Naive thymus-derived CD4-positive, alpha-beta T cell (primary cell): ENCODE measurements at regions not wholly inside any gene's neighbourhood (a gene's known extent, or its start where the extent isn't known, plus 50 kb on each side); places are given as distances from the start of the nearest gene placed in this dataset.
A peak's percentile ranks its signal among the peaks of the same experiment; 100 is the strongest.

Experiments
- ATAC-seq: fragments of 150-1000 bp; cut with Tn5 transposase; 2 replicates; pipeline ENCODE4 v1.10.0; 2021; ENCODE audit warnings: mild to moderate bottlenecking, moderate library complexity
- CTCF ChIA-PET: fragments of 350-600 bp; sonication (Branson Sonifier 250); formaldehyde crosslinking; loops from one replicate; lab custom pipeline; 2021; ENCODE audit warnings: antibody characterized with exemption; lab: Charles Lee
- POLR2A ChIA-PET: fragments of 350-600 bp; sonication (Branson Sonifier 250); formaldehyde crosslinking; loops from one replicate; lab custom pipeline; 2021; ENCODE audit warnings: antibody characterized with exemption, inconsistent platforms; lab: Charles Lee
- DNase-seq, 9 donors: peaks; one replicate each; pipeline versions ENCODE4 v3.0.0 to v3.0.0-alpha.2; 2020 to 2022; ENCODE audit warnings: mixed read lengths in 1 of 9
- H3K27ac ChIP-seq: one replicate; pipeline ENCODE4 v1.7.0; 2013; ENCODE audit warnings: mild to moderate bottlenecking, low read depth, low read length, moderate library complexity
- H3K27me3 ChIP-seq, 2 donors: one replicate each; pipeline ENCODE4 v1.7.0; 2013; ENCODE audit warnings: low read length in 2 of 2, mild to moderate bottlenecking in 2 of 2, moderate library complexity in 2 of 2; ENCODE audit not compliant: control insufficient read depth in 2 of 2, insufficient read depth in 2 of 2
- H3K36me3 ChIP-seq, 3 experiments: 1 replicate in 2 of 3; 2 replicates in 1 of 3; pipeline ENCODE4 v1.7.0; 2013; ENCODE audit warnings: low read length in 3 of 3, mild to moderate bottlenecking in 3 of 3, moderate library complexity in 1 of 3; ENCODE audit not compliant: insufficient read depth in 3 of 3, control insufficient read depth in 2 of 3
- H3K4me1 ChIP-seq, 2 donors: one replicate each; pipeline ENCODE4 v1.7.0; 2013; ENCODE audit warnings: low read length in 2 of 2, mild to moderate bottlenecking in 2 of 2, moderate library complexity in 1 of 2; ENCODE audit not compliant: control insufficient read depth in 2 of 2, insufficient read depth in 2 of 2
- H3K4me3 ChIP-seq: 2 replicates; pipeline ENCODE4 v1.7.0; 2013; ENCODE audit warnings: mild to moderate bottlenecking, low read length
- H3K9me3 ChIP-seq, 3 experiments: 1 replicate in 2 of 3; 2 replicates in 1 of 3; pipeline ENCODE4 v1.7.0; 2013; ENCODE audit warnings: low read length in 3 of 3; ENCODE audit not compliant: control insufficient read depth in 2 of 3
- H3K27ac Mint-ChIP-seq, 9 donors: one replicate each; pipeline ENCODE4 v1.8.0; 2020 to 2022; ENCODE audit warnings: mixed read lengths in 9 of 9, mild to moderate bottlenecking in 8 of 9, moderate library complexity in 5 of 9, inconsistent platforms in 2 of 9
- H3K27me3 Mint-ChIP-seq, 5 donors: one replicate each; pipeline ENCODE4 v1.8.0; 2021 to 2022; ENCODE audit warnings: mixed read lengths in 5 of 5, mild to moderate bottlenecking in 1 of 5
- H3K36me3 Mint-ChIP-seq, 5 donors: one replicate each; pipeline ENCODE4 v1.8.0; 2020 to 2022; ENCODE audit warnings: mixed read lengths in 5 of 5, mild to moderate bottlenecking in 3 of 5, inconsistent platforms in 1 of 5
- H3K4me1 Mint-ChIP-seq, 7 donors: one replicate each; pipeline ENCODE4 v1.8.0; 2020 to 2022; ENCODE audit warnings: mixed read lengths in 7 of 7, mild to moderate bottlenecking in 3 of 7, inconsistent platforms in 1 of 7
- H3K4me3 Mint-ChIP-seq, 10 donors: one replicate each; pipeline ENCODE4 v1.8.0; 2020 to 2022; ENCODE audit warnings: mild to moderate bottlenecking in 10 of 10, mixed read lengths in 10 of 10, moderate library complexity in 6 of 10, inconsistent platforms in 2 of 10
- H3K9me3 Mint-ChIP-seq, 11 donors: one replicate each; pipeline ENCODE4 v1.8.0; 2020 to 2022; ENCODE audit warnings: mixed read lengths in 11 of 11, mild to moderate bottlenecking in 4 of 11, inconsistent platforms in 1 of 11, moderate library complexity in 1 of 11
- intact Hi-C, 2 donors: fragments of 100-400 bp; cut with micrococcal nuclease; formaldehyde crosslinking; loops; one replicate each; pipeline ENCODE4 v1.15.1; 2023

DNA sequence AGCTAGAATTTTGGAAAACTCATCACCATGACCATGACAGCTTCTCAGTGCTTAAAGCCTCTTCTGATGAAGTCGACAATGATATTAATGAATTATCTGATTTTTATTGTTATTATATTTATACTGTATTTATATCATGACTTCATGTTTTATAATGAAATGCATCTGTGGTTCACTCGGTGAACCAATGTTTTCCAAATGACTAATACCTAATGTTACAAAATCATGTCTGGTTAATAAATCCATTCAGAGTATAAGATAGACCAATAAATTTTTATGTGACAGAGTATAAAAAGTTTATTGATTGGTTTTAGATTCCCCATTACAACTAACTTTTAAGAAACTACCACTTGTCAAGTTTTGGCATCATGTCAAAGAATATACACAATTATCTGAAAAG, 416.5 kb downstream of the MLLT3 start:
- no peak overlapping the region for H3K27ac ChIP-seq
- H3K27me3 ChIP-seq = no peaks in the 10 kb centered on the region
- POLR2A ChIA-PET = no interaction called here
- no peaks in the 10 kb centered on the region for H3K36me3 ChIP-seq
- H3K4me1 ChIP-seq = peaks cover 17 to 38% of the 10 kb centered on the region in 2 donors
- H3K4me3 ChIP-seq = no peak overlapping the region
- no peaks in the 10 kb centered on the region for H3K27me3 Mint-ChIP-seq
- peaks cover 0 to 7% (median 0%) of the 10 kb centered on the region in 11 donors for H3K9me3 Mint-ChIP-seq
- ATAC-seq (no peak), DNase-seq (no peak)
- intact Hi-C loops = loop anchor here (5.0 kb wide), 5 partner anchors 36 to 279 kb away; no protein-coding TSS in a partner anchor
- H3K4me3 Mint-ChIP-seq = no peak overlapping the region
- no peak overlapping the region for H3K27ac Mint-ChIP-seq
- H3K4me1 Mint-ChIP-seq = peaks cover 39 to 62% (median 55%) of the 10 kb centered on the region in 7 donors
- H3K9me3 ChIP-seq = no peaks in the 10 kb centered on the region
- CTCF ChIA-PET = no interaction called here
- H3K36me3 Mint-ChIP-seq = peaks cover 0 to 28% (median 3%) of the 10 kb centered on the region in 5 donors

DNA sequence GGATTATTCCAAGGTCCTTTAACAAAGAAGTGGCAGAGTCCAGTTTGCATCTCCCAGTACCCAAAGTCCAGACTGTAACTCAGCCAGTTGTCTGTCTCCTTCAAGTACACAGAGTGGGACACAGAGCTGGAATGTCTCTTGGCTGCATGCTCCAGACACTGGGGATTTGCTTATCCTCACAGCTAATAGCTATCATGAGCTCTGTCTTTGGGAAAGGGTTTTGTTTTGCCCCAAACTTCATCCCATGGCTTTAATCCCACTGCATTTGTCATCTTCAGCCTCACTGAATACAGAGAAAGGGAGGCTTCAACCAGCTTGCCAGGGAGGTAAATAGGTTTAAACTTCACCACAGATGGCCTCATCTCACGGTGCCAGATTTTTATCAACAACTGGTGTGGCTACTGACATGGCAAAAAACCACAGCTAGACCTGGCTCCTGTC, 412.2 kb upstream of the SLC24A2 start:
- intact Hi-C loops = no loop called here
- Mint-ChIP-seq H3K4me1 (peaks cover 10 to 42% (median 32%) of the 10 kb centered on the region in 7 donors), H3K4me3 (peak overlapping the region in 1 of 10 donors; percentile 28), H3K9me3 (peaks cover 0 to 14% (median 3%) of the 10 kb centered on the region in 11 donors), H3K27me3 (no peaks in the 10 kb centered on the region), H3K27ac (peak overlapping the region in 3 of 9 donors; percentile 29 to 75 (median 44)), H3K36me3 (peaks cover 0 to 31% (median 3%) of the 10 kb centered on the region in 5 donors)
- DNase-seq (no peak), ATAC-seq (no peak)
- Histone ChIP-seq H3K9me3 (peaks cover 0 to 3% (median 0%) of the 10 kb centered on the region in 3 experiments), H3K27ac (no peak overlapping the region), H3K4me3 (no peak overlapping the region), H3K4me1 (peaks cover 0 to 17% of the 10 kb centered on the region in 2 donors), H3K27me3 (no peaks in the 10 kb centered on the region), H3K36me3 (no peaks in the 10 kb centered on the region)
- CTCF ChIA-PET = interaction anchor here (1.0 to 1.1 kb wide), 3 partner anchors 10 to 13 kb away, joined by 3 to 5 read pairs (median 3); no protein-coding TSS in a partner anchor
- POLR2A ChIA-PET = interaction anchor here (1.7 kb wide), 1 partner anchor 7 kb away, joined by 3 read pairs; no protein-coding TSS in a partner anchor

DNA sequence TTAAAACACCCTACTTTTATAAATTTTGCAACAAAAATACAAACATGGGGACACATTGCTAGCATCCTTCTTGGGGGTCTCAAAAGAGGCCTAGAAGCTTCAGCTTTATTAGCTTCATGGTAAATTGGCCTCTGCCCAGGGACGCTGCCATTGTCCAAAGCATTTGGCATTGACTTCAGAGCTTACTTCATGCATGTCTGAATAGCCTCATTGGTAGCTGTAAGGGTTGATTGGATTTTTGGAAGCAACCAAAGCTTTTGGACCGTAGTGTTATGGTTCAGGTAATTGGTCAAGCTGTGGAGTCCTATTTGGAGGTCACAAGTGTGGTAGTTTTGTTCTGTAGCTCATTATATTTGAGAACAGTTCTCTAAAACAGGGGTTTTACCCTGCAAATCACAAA, 411.7 kb upstream of the SLC24A2 start:
- no peak for DNase-seq
- Histone ChIP-seq H3K4me1 (peaks cover 0 to 17% of the 10 kb centered on the region in 2 donors), H3K27me3 (no peaks in the 10 kb centered on the region), H3K27ac (no peak overlapping the region), H3K4me3 (no peak overlapping the region), H3K9me3 (peaks cover 0 to 4% (median 0%) of the 10 kb centered on the region in 3 experiments), H3K36me3 (no peaks in the 10 kb centered on the region)
- no peak for ATAC-seq
- CTCF ChIA-PET = interaction anchor here (1.0 to 1.1 kb wide), 3 partner anchors 10 to 14 kb away, joined by 3 to 5 read pairs (median 3); no protein-coding TSS in a partner anchor
- intact Hi-C loops = no loop called here
- Mint-ChIP-seq H3K27me3 (no peaks in the 10 kb centered on the region), H3K4me1 (peaks cover 10 to 42% (median 32%) of the 10 kb centered on the region in 7 donors), H3K27ac (no peak overlapping the region), H3K36me3 (peaks cover 0 to 33% (median 3%) of the 10 kb centered on the region in 5 donors), H3K4me3 (no peak overlapping the region), H3K9me3 (peaks cover 0 to 14% (median 4%) of the 10 kb centered on the region in 11 donors)
- POLR2A ChIA-PET = interaction anchor here (1.7 kb wide), 1 partner anchor 8 kb away, joined by 3 read pairs; no protein-coding TSS in a partner anchor

DNA sequence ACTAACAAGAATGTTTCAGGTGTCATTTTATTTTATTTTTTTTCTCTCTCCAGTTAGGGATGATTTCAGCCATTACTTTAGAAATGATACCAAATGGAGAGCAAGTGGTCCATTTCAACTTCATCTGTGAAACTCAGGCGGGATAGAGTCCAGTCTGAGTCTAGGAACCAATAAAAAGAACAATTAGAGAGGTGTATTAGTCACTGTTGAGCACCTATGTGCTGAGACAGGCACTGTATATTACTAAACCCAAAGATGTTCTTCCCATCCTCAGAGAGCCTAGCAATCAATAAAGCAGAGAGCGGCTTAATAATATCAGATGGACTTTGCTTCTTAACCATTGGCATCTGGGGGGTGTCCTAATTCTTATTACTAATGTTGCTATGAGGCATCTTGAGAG, 410.3 kb upstream of the SLC24A2 start:
- ATAC-seq (no peak), DNase-seq (no peak)
- no peaks in the 10 kb centered on the region for H3K36me3 ChIP-seq
- H3K27ac ChIP-seq = no peak overlapping the region
- Mint-ChIP-seq H3K36me3 (peaks cover 0 to 34% (median 3%) of the 10 kb centered on the region in 5 donors), H3K4me3 (no peak overlapping the region), H3K9me3 (peaks cover 0 to 20% (median 10%) of the 10 kb centered on the region in 11 donors), H3K27ac (no peak overlapping the region), H3K4me1 (peaks cover 10 to 42% (median 32%) of the 10 kb centered on the region in 7 donors), H3K27me3 (no peaks in the 10 kb centered on the region)
- POLR2A ChIA-PET = interaction anchor here (0.6 to 1.7 kb wide), 2 partner anchors 9 to 147 kb away, joined by 3 read pairs; no protein-coding TSS in a partner anchor
- H3K27me3 ChIP-seq = no peaks in the 10 kb centered on the region
- intact Hi-C loops = no loop called here
- no peak overlapping the region for H3K4me3 ChIP-seq
- H3K9me3 ChIP-seq = peaks cover 0 to 4% (median 0%) of the 10 kb centered on the region in 3 experiments
- CTCF ChIA-PET = no interaction called here
- peaks cover 0 to 17% of the 10 kb centered on the region in 2 donors for H3K4me1 ChIP-seq

DNA sequence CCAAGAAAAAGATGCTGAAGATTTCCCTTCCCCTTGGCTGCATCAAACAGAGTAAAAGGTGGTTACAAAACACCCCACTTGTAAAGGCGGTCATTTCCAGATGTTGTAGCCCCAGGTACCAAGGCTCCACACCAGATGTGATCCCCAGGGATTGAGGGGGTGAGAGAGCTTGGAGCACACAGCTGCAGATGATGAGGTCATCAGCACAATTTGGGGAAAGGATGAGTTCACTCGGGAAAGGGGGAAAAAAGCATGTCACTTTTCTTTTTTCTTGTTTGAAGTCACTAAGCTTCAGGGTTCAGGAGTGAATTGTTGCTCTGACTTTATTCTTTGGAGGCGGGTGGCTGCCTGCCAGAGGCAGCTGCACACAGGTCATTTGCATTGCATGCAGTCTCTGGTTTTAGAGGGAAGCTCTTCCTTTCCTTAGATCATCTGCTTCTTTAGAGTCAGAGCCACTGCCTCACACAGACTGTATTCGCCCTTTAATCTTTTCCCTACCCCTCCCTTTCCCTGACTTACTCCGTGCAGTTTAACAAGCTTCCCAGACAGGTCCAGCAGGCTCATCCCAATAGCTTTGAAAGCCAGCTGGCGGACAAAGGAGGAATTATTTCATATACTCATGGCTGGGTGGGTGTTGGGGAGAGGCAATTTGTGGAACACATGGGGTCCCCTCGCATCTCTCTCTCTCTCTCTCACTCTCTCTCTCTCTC, 409.3 kb upstream of the SLC24A2 start:
- H3K36me3 Mint-ChIP-seq = peaks cover 0 to 30% (median 3%) of the 10 kb centered on the region in 5 donors
- H3K9me3 Mint-ChIP-seq = peaks cover 0 to 23% (median 10%) of the 10 kb centered on the region in 11 donors
- H3K27me3 Mint-ChIP-seq = no peaks in the 10 kb centered on the region
- intact Hi-C loops = loop anchor here in 1 of 2 donors (1.0 kb wide), 1 partner anchor 11 kb away; no protein-coding TSS in a partner anchor
- H3K4me1 Mint-ChIP-seq = peaks cover 10 to 39% (median 32%) of the 10 kb centered on the region in 7 donors
- POLR2A ChIA-PET = interaction anchor here (0.6 to 0.9 kb wide), 2 partner anchors 135 to 743 kb away, joined by 3 read pairs; no protein-coding TSS in a partner anchor
- Histone ChIP-seq H3K27ac (no peak overlapping the region), H3K27me3 (no peaks in the 10 kb centered on the region), H3K4me3 (no peak overlapping the region), H3K9me3 (peaks cover 0 to 4% (median 0%) of the 10 kb centered on the region in 3 experiments), H3K4me1 (peaks cover 0 to 17% of the 10 kb centered on the region in 2 donors), H3K36me3 (no peaks in the 10 kb centered on the region)
- CTCF ChIA-PET = interaction anchor here (0.6 kb wide), 1 partner anchor 41 kb away, joined by 4 read pairs; no protein-coding TSS in a partner anchor
- H3K4me3 Mint-ChIP-seq = peak overlapping the region in 3 of 10 donors; percentile 6 to 59 (median 51)
- peak overlapping the region in 4 of 9 donors; percentile 17 to 54 (median 26) for H3K27ac Mint-ChIP-seq
- DNase-seq = peak in 3 of 9 donors; percentile 3 to 27 (median 5)
- ATAC-seq = no peak

DNA sequence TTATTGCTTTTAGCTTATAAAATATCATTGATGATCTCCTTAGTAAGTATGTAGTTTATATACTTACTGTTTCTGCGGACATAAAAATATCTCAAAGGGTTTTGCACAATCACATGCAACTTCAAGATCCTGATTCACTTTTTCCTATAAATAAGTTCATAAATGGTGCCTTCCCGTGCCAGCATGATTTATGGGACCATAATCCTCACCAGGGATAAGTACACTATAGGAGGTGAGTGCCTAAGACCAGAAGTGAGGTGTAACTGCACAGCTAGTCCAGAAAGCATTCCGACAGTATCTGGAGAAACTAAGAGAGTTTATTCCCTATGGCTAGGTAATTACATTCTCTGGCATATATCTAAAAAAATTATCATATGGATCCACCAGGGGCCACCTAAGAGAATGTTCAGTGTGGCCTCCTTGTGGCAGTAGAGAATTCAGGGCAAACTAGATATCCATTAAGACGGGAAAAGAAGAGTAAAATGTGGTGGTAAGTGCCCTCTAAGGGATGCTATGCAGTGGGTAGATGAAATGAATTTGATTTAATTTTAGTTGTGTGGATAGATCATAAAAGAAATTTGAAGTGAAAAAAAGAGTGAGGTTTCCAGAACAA, 402.5 kb upstream of the SLC24A2 start:
- ChIA-PET CTCF (interaction anchor here (1.5 kb wide), 1 partner anchor 10 kb away, joined by 5 read pairs; no protein-coding TSS in a partner anchor), POLR2A (interaction anchor here (0.6 kb wide), 1 partner anchor 493 kb away, joined by 5 read pairs; no protein-coding TSS in a partner anchor)
- Histone ChIP-seq H3K4me1 (no peaks in the 10 kb centered on the region), H3K4me3 (no peak overlapping the region), H3K27me3 (no peaks in the 10 kb centered on the region), H3K9me3 (peaks cover 0 to 4% (median 0%) of the 10 kb centered on the region in 3 experiments), H3K27ac (no peak overlapping the region), H3K36me3 (no peaks in the 10 kb centered on the region)
- DNase-seq (no peak), ATAC-seq (no peak)
- peaks cover 0 to 16% (median 0%) of the 10 kb centered on the region in 5 donors for H3K36me3 Mint-ChIP-seq
- H3K4me1 Mint-ChIP-seq = peaks cover 0 to 10% (median 1%) of the 10 kb centered on the region in 7 donors
- peaks cover 0 to 20% (median 10%) of the 10 kb centered on the region in 11 donors for H3K9me3 Mint-ChIP-seq
- no peak overlapping the region for H3K4me3 Mint-ChIP-seq
- H3K27ac Mint-ChIP-seq = no peak overlapping the region
- intact Hi-C loops = no loop called here
- peaks cover 0 to 2% (median 0%) of the 10 kb centered on the region in 5 donors for H3K27me3 Mint-ChIP-seq
